CD14-positive monocyte (primary cell): ENCODE measurements at regions not wholly inside any gene's neighbourhood (a gene's known extent, or its start where the extent isn't known, plus 50 kb on each side); places are given as distances from the start of the nearest gene placed in this dataset.

Experiments
- DNase-seq, 3 donors: peaks; one replicate each; pipeline ENCODE4 v3.0.0-alpha.2; 2011 to 2022
- H2AFZ ChIP-seq: 2 replicates; pipeline ENCODE4 v1.6.0; 2012; ENCODE audit warnings: mild to moderate bottlenecking, low read depth, low read length, inconsistent platforms; ENCODE audit not compliant: insufficient read depth, poor library complexity, severe bottlenecking
- H3K27ac ChIP-seq, 2 donors: 1 replicate in 1 of 2; 2 replicates in 1 of 2; pipeline ENCODE4 v1.5.1; 2012 to 2013; ENCODE audit warnings: low read length in 2 of 2, control low read depth in 1 of 2, inconsistent platforms in 1 of 2, low read depth in 1 of 2, mild to moderate bottlenecking in 1 of 2
- H3K27me3 ChIP-seq, 2 donors: one replicate each; pipeline versions ENCODE4 v1.6.0 to v1.6.1; 2011 to 2013; ENCODE audit warnings: low read length in 2 of 2; ENCODE audit not compliant: control insufficient read depth in 2 of 2, insufficient read depth in 2 of 2
- H3K36me3 ChIP-seq, 2 donors: replicated peaks in 1 of 2; 1 replicate in 1 of 2; 2 replicates in 1 of 2; pipeline versions ENCODE4 v1.5.1 to v1.6.1; 2012 to 2013; ENCODE audit warnings: low read length in 2 of 2, control low read depth in 1 of 2, inconsistent platforms in 1 of 2, mild to moderate bottlenecking in 1 of 2; ENCODE audit not compliant: insufficient read depth in 2 of 2, control insufficient read depth in 1 of 2
- H3K4me1 ChIP-seq, 2 donors: 1 replicate in 1 of 2; 2 replicates in 1 of 2; pipeline versions ENCODE4 v1.5.1 to v1.6.1; 2012 to 2013; ENCODE audit warnings: low read length in 2 of 2, control low read depth in 1 of 2, inconsistent platforms in 1 of 2, mild to moderate bottlenecking in 1 of 2, moderate library complexity in 1 of 2; ENCODE audit not compliant: insufficient read depth in 2 of 2, control insufficient read depth in 1 of 2
- H3K4me2 ChIP-seq: replicated peaks from 2 replicates; pipeline ENCODE3; 2012; ENCODE audit warnings: low read length, moderate library complexity, mild to moderate bottlenecking; ENCODE audit not compliant: poor library complexity, severe bottlenecking; ENCODE audit errors: extremely low read depth
- H3K4me3 ChIP-seq, 3 experiments: fragments of 200-600 bp in 1 of 3; sonication (generic) in 1 of 3; replicated peaks in 1 of 3; 1 replicate in 2 of 3; 2 replicates in 1 of 3; pipeline ENCODE4 v1.5.1; 2011 to 2013; ENCODE audit warnings: low read length in 3 of 3, mild to moderate bottlenecking in 3 of 3, control low read depth in 2 of 3, low read depth in 2 of 3, inconsistent platforms in 1 of 3, moderate library complexity in 1 of 3
- H3K79me2 ChIP-seq: 2 replicates; pipeline ENCODE4 v1.6.0; 2012; ENCODE audit warnings: mild to moderate bottlenecking, control low read depth, inconsistent platforms, low read length, moderate library complexity; ENCODE audit not compliant: insufficient read depth
- H3K9ac ChIP-seq: 2 replicates; pipeline ENCODE4 v1.6.0; 2017; ENCODE audit warnings: low read length, mild to moderate bottlenecking; ENCODE audit not compliant: insufficient read depth, poor library complexity, severe bottlenecking
- H3K9me3 ChIP-seq, 2 donors: replicated peaks in 1 of 2; 1 replicate in 1 of 2; 2 replicates in 1 of 2; pipeline versions ENCODE4 v1.5.1 to v1.6.1; 2012 to 2013; ENCODE audit warnings: low read length in 2 of 2, control low read depth in 1 of 2; ENCODE audit not compliant: control insufficient read depth in 1 of 2, insufficient read depth in 1 of 2
- H4K20me1 ChIP-seq: 2 replicates; pipeline ENCODE4 v1.6.0; 2012; ENCODE audit warnings: mild to moderate bottlenecking, low read length, control low read depth, moderate library complexity; ENCODE audit not compliant: insufficient read depth
- H3K27ac Mint-ChIP-seq, 7 donors: one replicate each; pipeline ENCODE4 v1.8.0; 2020; ENCODE audit warnings: mild to moderate bottlenecking in 7 of 7, mixed read lengths in 7 of 7, moderate library complexity in 6 of 7, inconsistent platforms in 2 of 7
- H3K27me3 Mint-ChIP-seq, 3 donors: one replicate each; pipeline ENCODE4 v1.8.0; 2021 to 2022; ENCODE audit warnings: low read depth in 3 of 3, mild to moderate bottlenecking in 3 of 3, mixed read lengths in 3 of 3, moderate library complexity in 3 of 3, inconsistent platforms in 1 of 3
- H3K36me3 Mint-ChIP-seq, 2 donors: one replicate each; pipeline ENCODE4 v1.8.0; 2020; ENCODE audit warnings: mixed read lengths in 2 of 2, inconsistent platforms in 1 of 2, mild to moderate bottlenecking in 1 of 2
- H3K4me1 Mint-ChIP-seq: one replicate; pipeline ENCODE4 v1.8.0; 2020; ENCODE audit warnings: mild to moderate bottlenecking, mixed read lengths
- H3K4me3 Mint-ChIP-seq, 2 donors: one replicate each; pipeline ENCODE4 v1.8.0; 2020; ENCODE audit warnings: mild to moderate bottlenecking in 2 of 2, mixed read lengths in 2 of 2, moderate library complexity in 1 of 2
- H3K9me3 Mint-ChIP-seq, 7 donors: one replicate each; pipeline ENCODE4 v1.8.0; 2020 to 2022; ENCODE audit warnings: mixed read lengths in 7 of 7, mild to moderate bottlenecking in 6 of 7, moderate library complexity in 6 of 7, inconsistent platforms in 2 of 7
- WGBS: methylation state at CpG from one replicate; pipeline ENCODE4 v1.1.5; 2013; ENCODE audit warnings: missing lambda C conversion rate; ENCODE audit not compliant: insufficient coverage; 5-methylcytosine and 5-hydroxymethylcytosine counted together
- intact Hi-C, 2 donors: fragments of 100-400 bp; cut with micrococcal nuclease; formaldehyde crosslinking; loops; one replicate each; pipeline versions ENCODE4 v1.15.0 to v1.15.1; 2023
- TF ChIP-seq, protein P1 (sequence below): fragments of 200-600 bp; IDR thresholded peaks from one replicate; pipeline ENCODE4 v1.8.0; 2022; ENCODE audit warnings: antibody characterized with exemption, mild to moderate bottlenecking

DNA sequence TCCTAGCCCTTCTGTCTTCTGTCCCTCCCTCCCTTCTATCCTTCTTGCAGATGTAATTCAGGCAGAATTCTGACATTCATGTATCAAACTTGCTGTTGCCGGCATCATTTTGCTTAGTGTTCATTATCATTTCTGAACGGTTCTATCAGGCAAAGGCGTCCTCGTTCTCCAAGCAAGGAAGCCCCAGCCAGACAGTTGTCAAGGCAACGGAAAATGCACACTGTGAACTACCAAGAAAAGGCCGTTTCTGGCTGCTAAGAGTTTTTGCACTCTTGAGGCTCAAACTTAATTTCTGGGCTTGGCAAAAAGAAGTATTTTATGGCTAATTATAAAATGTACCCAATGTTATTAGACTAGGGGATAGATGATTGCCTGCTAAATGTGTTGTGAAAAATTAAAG is 164.7 kb upstream of the KCNJ15 start:
- Histone ChIP-seq H3K4me3 (no peak overlapping the region), H3K79me2 (no peaks in the 10 kb centered on the region), H3K9me3 (no peaks in the 10 kb centered on the region), H3K4me1 (no peaks in the 10 kb centered on the region), H3K36me3 (no peaks in the 10 kb centered on the region), H3K27me3 (no peaks in the 10 kb centered on the region), H3K27ac (no peak overlapping the region), H3K4me2 (no peak overlapping the region), H4K20me1 (no peaks in the 10 kb centered on the region), H2AFZ (no peak overlapping the region), H3K9ac (no peak overlapping the region)
- TF ChIP-seq, protein P1, sequence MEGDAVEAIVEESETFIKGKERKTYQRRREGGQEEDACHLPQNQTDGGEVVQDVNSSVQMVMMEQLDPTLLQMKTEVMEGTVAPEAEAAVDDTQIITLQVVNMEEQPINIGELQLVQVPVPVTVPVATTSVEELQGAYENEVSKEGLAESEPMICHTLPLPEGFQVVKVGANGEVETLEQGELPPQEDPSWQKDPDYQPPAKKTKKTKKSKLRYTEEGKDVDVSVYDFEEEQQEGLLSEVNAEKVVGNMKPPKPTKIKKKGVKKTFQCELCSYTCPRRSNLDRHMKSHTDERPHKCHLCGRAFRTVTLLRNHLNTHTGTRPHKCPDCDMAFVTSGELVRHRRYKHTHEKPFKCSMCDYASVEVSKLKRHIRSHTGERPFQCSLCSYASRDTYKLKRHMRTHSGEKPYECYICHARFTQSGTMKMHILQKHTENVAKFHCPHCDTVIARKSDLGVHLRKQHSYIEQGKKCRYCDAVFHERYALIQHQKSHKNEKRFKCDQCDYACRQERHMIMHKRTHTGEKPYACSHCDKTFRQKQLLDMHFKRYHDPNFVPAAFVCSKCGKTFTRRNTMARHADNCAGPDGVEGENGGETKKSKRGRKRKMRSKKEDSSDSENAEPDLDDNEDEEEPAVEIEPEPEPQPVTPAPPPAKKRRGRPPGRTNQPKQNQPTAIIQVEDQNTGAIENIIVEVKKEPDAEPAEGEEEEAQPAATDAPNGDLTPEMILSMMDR: no peak
- Mint-ChIP-seq H3K9me3 (peaks cover 0 to 6% (median 2%) of the 10 kb centered on the region in 7 donors), H3K4me1 (no peaks in the 10 kb centered on the region), H3K4me3 (no peak overlapping the region), H3K36me3 (no peaks in the 10 kb centered on the region), H3K27me3 (peaks cover 4 to 9% (median 6%) of the 10 kb centered on the region in 3 donors), H3K27ac (no peak overlapping the region)
- intact Hi-C loops: no loop called here
- no peak for DNase-seq
- WGBS: 74% methylated on average over 3 of the region's 6 CpGs

DNA sequence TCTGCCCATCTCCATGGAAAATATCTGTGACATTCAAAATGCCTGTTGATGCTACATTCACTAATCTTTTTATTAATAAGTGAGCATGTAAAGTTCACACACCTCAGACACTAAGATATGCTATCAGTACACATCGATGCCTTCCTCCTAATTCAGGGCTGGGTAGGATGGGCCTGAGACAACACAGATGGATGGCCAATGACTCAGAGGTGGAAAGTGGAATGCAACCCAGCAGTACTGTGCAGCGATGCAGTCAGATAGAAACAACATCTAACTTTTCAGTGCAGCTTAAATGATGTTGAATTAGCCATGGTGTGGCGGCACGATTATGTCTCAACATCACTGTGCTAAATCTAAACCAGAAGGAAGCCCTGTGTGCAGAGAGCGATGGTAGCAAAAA is 161.6 kb upstream of the KCNJ15 start:
- Histone ChIP-seq H4K20me1 (no peaks in the 10 kb centered on the region), H3K9me3 (no peaks in the 10 kb centered on the region), H3K9ac (no peak overlapping the region), H3K4me2 (no peak overlapping the region), H3K4me3 (no peak overlapping the region), H3K36me3 (no peaks in the 10 kb centered on the region), H3K27me3 (peaks cover 0 to 3% of the 10 kb centered on the region in 2 donors), H2AFZ (no peak overlapping the region), H3K4me1 (no peaks in the 10 kb centered on the region), H3K27ac (no peak overlapping the region), H3K79me2 (no peaks in the 10 kb centered on the region)
- H3K9me3 Mint-ChIP-seq: peaks cover 0 to 11% (median 2%) of the 10 kb centered on the region in 7 donors
- DNase-seq: no peak
- H3K27me3 Mint-ChIP-seq: peaks cover 10 to 14% (median 10%) of the 10 kb centered on the region in 3 donors
- H3K36me3 Mint-ChIP-seq: no peaks in the 10 kb centered on the region
- H3K4me1 Mint-ChIP-seq: no peaks in the 10 kb centered on the region
- H3K4me3 Mint-ChIP-seq: no peak overlapping the region
- H3K27ac Mint-ChIP-seq: no peak overlapping the region
- TF ChIP-seq, protein P1: no peak
- intact Hi-C loops: no loop called here
- 100% methylated on average over 1 of the region's 5 CpGs for WGBS
